HG02938 (cell line): ENCODE measurements at regions not wholly inside any gene's neighbourhood (a gene's known extent, or its start where the extent isn't known, plus 50 kb on each side); places are given as distances from the start of the nearest gene placed in this dataset.
"Not testable (repeated sequence)": the region's sequence is repeated elsewhere in the genome, so short reads cannot be mapped to it uniquely, and the experiment has no call there.

Experiments used
- ATAC-seq: cut with Tn5 transposase; IDR thresholded peaks from one replicate; pipeline ENCODE4 v1.9.1; 2021; ENCODE audit warnings: mild to moderate bottlenecking, moderate library complexity; ENCODE audit not compliant: unreplicated experiment

- no peak for ATAC-seq
These were observed 118.1 kb downstream of the CCDC34 start for GRCh38 chr11:27244900-27245299.

- ATAC-seq, result no peak
These were observed 120.4 kb downstream of the CCDC34 start for GRCh38 chr11:27242591-27242990.

GRCh38 chr11:27241311-27242122 lies 121.5 kb downstream of the CCDC34 start:
- no peak for ATAC-seq

GRCh38 chr11:27239305-27239942 lies 123.6 kb downstream of the CCDC34 start:
- no peak for ATAC-seq

GRCh38 chr11:27238811-27239210 lies 124.2 kb downstream of the CCDC34 start:
- no peak for ATAC-seq

- ATAC-seq, result no peak
These were observed 125.4 kb downstream of the CCDC34 start for GRCh38 chr11:27237643-27238042.

- no peak for ATAC-seq
These were observed 128.1 kb downstream of the CCDC34 start for GRCh38 chr11:27234961-27235360.

- peak; percentile 93 for ATAC-seq
These were observed 128.9 kb downstream of the CCDC34 start for GRCh38 chr11:27234043-27234668.

GRCh38 chr11:27233654-27234042 lies 129.4 kb downstream of the CCDC34 start:
- ATAC-seq, result no peak

GRCh38 chr11:27231530-27231929 lies 131.5 kb downstream of the CCDC34 start:
- ATAC-seq, result no peak

- no peak for ATAC-seq
These were observed 132.8 kb downstream of the CCDC34 start for GRCh38 chr11:27230192-27230572.

GRCh38 chr11:27229511-27230191 lies 133.4 kb downstream of the CCDC34 start:
- ATAC-seq, result no peak

- ATAC-seq, result no peak
These were observed 134.1 kb downstream of the CCDC34 start for GRCh38 chr11:27228906-27229290.

- ATAC-seq, result no peak
These were observed 134.6 kb downstream of the CCDC34 start for GRCh38 chr11:27228232-27228905.

- no peak for ATAC-seq
These were observed 135.3 kb downstream of the CCDC34 start for GRCh38 chr11:27227736-27228135.

- not testable (repeated sequence) for ATAC-seq
These were observed 143.5 kb downstream of the CCDC34 start for GRCh38 chr11:27219487-27220039.

GRCh38 chr11:27218421-27219038 lies 144.5 kb downstream of the CCDC34 start:
- ATAC-seq, result no peak

- no peak for ATAC-seq
These were observed 145.0 kb downstream of the CCDC34 start for GRCh38 chr11:27217948-27218420.

GRCh38 chr11:27217496-27217895 lies 145.5 kb downstream of the CCDC34 start:
- no peak for ATAC-seq
